H1 (cell line): ENCODE measurements at regions not wholly inside any gene's neighbourhood (a gene's known extent, or its start where the extent isn't known, plus 50 kb on each side); places are given as distances from the start of the nearest gene placed in this dataset.

ENCODE experiments used
- CTCF ChIA-PET: fragments of 300-600 bp; sonication (Branson Sonifier 250); formaldehyde crosslinking; loops from one replicate; lab custom pipeline; 2021; ENCODE audit not compliant: partially characterized antibody; lab: Charles Lee
- POLR2A ChIA-PET: fragments of 300-600 bp; sonication (Branson Sonifier 250); formaldehyde crosslinking; loops from one replicate; lab custom pipeline; 2021; ENCODE audit warnings: inconsistent platforms; ENCODE audit not compliant: partially characterized antibody; lab: Charles Lee
- DNase-seq, 2 experiments: peaks; one replicate each; pipeline versions ENCODE4 v3.0.0 to v3.0.0-alpha.2; 2010 to 2022; ENCODE audit warnings: low spot score in 2 of 2, low read depth in 1 of 2, mixed read lengths in 1 of 2
- FAIRE-seq: peaks from 2 replicates; lab custom pipeline; 2011; peaks lifted over from hg19 to GRCh38; lab: Jason Lieb, UNC
- H2AFZ ChIP-seq: 2 replicates; pipeline ENCODE4 v1.8.1; 2012; ENCODE audit warnings: low read length, inconsistent platforms
- H2AK5ac ChIP-seq: 2 replicates; pipeline ENCODE4 v1.6.1; 2013; ENCODE audit warnings: low read depth, low read length
- H2BK120ac ChIP-seq: replicated peaks from 2 replicates; pipeline ENCODE3; 2013; ENCODE audit warnings: low read depth, low read length, inconsistent platforms
- H2BK12ac ChIP-seq: 2 replicates; pipeline ENCODE4 v1.6.1; 2013; ENCODE audit warnings: low read depth, low read length
- H2BK15ac ChIP-seq: 2 replicates; pipeline ENCODE4 v1.6.1; 2013; ENCODE audit warnings: low read length
- H2BK20ac ChIP-seq: 2 replicates; pipeline ENCODE4 v1.6.1; 2013; ENCODE audit warnings: low read length
- H2BK5ac ChIP-seq: 2 replicates; pipeline ENCODE4 v1.6.1; 2013; ENCODE audit warnings: low read depth, low read length
- H3K14ac ChIP-seq: 2 replicates; pipeline ENCODE4 v1.6.1; 2013; ENCODE audit warnings: inconsistent platforms; ENCODE audit not compliant: insufficient read length
- H3K18ac ChIP-seq: 2 replicates; pipeline ENCODE4 v1.6.1; 2013; ENCODE audit warnings: low read length; ENCODE audit errors: extremely low read depth
- H3K23ac ChIP-seq: 2 replicates; pipeline ENCODE4 v1.6.1; 2013; ENCODE audit warnings: inconsistent platforms; ENCODE audit not compliant: insufficient read length
- H3K23me2 ChIP-seq: 2 replicates; pipeline ENCODE4 v1.6.1; 2013; ENCODE audit warnings: low read depth, low read length
- H3K27ac ChIP-seq: 2 replicates; pipeline ENCODE4 v1.6.1; 2011; ENCODE audit warnings: low read depth, low read length, inconsistent platforms
- H3K27me3 ChIP-seq, 4 experiments: replicated peaks in 1 of 4; 1 replicate in 1 of 4; 2 replicates in 3 of 4; pipeline versions ENCODE4 v1.6.1 to v1.8.1; 2011 to 2013; ENCODE audit warnings: low read length in 3 of 4, mild to moderate bottlenecking in 3 of 4, inconsistent platforms in 2 of 4, mixed read lengths in 2 of 4, moderate library complexity in 1 of 4; ENCODE audit not compliant: control insufficient read depth in 3 of 4, insufficient read depth in 3 of 4; ENCODE audit errors: extremely low read depth in 1 of 4
- H3K36me3 ChIP-seq, 4 experiments: 2 replicates each; pipeline versions ENCODE4 v1.6.1 to v1.8.1; 2011 to 2013; ENCODE audit warnings: mild to moderate bottlenecking in 4 of 4, low read length in 3 of 4, moderate library complexity in 2 of 4, control low read depth in 1 of 4, inconsistent platforms in 1 of 4; ENCODE audit not compliant: insufficient read depth in 4 of 4, control insufficient read depth in 2 of 4
- H3K4ac ChIP-seq: replicated peaks from 2 replicates; pipeline ENCODE3; 2013; ENCODE audit warnings: low read length, low read depth, mixed read lengths, inconsistent platforms; ENCODE audit not compliant: insufficient read length
- H3K4me1 ChIP-seq, 4 experiments: replicated peaks in 1 of 4; 1 replicate in 1 of 4; 2 replicates in 3 of 4; pipeline versions ENCODE4 v1.6.1 to v1.8.1; 2011 to 2013; ENCODE audit warnings: low read length in 3 of 4, inconsistent platforms in 2 of 4, mixed read lengths in 1 of 4; ENCODE audit not compliant: insufficient read depth in 4 of 4, control insufficient read depth in 3 of 4
- H3K4me2 ChIP-seq, 2 experiments: 2 replicates each; pipeline versions ENCODE4 v1.6.1 to v1.8.1; 2011 to 2013; ENCODE audit warnings: low read depth in 2 of 2, low read length in 2 of 2, control low read depth in 1 of 2, inconsistent platforms in 1 of 2, mild to moderate bottlenecking in 1 of 2; ENCODE audit not compliant: insufficient read depth in 1 of 2
- H3K4me3 ChIP-seq, 4 experiments: fragments of 200-600, 300-600 bp in 1 of 4; sonication (generic), shearing (Covaris generic), sonication (Bioruptor Twin) in 1 of 4; 2 replicates each; pipeline versions ENCODE4 v1.5.1 to v1.8.1; 2011 to 2016; ENCODE audit warnings: low read length in 4 of 4, low read depth in 3 of 4, control low read depth in 2 of 4, inconsistent platforms in 2 of 4, mild to moderate bottlenecking in 2 of 4, mixed read lengths in 1 of 4, moderate library complexity in 1 of 4; ENCODE audit not compliant: insufficient read depth in 2 of 4; ENCODE audit errors: extremely low read depth in 1 of 4
- H3K56ac ChIP-seq: replicated peaks from 2 replicates; pipeline ENCODE3; 2013; ENCODE audit warnings: low read depth, mild to moderate bottlenecking, mixed read lengths, low read length, inconsistent platforms; ENCODE audit not compliant: insufficient read length
- H3K79me1 ChIP-seq: 2 replicates; pipeline ENCODE4 v1.6.1; 2013; ENCODE audit warnings: low read depth, low read length, control low read depth
- H3K79me2 ChIP-seq, 2 experiments: 2 replicates each; pipeline versions ENCODE4 v1.6.1 to v1.8.1; 2012 to 2013; ENCODE audit warnings: low read length in 2 of 2, mild to moderate bottlenecking in 2 of 2, inconsistent platforms in 1 of 2; ENCODE audit not compliant: insufficient read depth in 2 of 2, control insufficient read depth in 1 of 2
- H3K9ac ChIP-seq, 4 experiments: replicated peaks in 1 of 4; 1 replicate in 1 of 4; 2 replicates in 3 of 4; pipeline versions ENCODE4 v1.6.1 to v1.8.1; 2011 to 2013; ENCODE audit warnings: low read depth in 3 of 4, low read length in 3 of 4, control low read depth in 2 of 4, mild to moderate bottlenecking in 2 of 4, moderate library complexity in 2 of 4, inconsistent platforms in 1 of 4; ENCODE audit errors: extremely low read depth in 1 of 4
- H3K9me3 ChIP-seq, 2 experiments: 2 replicates each; pipeline versions ENCODE4 v1.6.1 to v1.8.1; 2012 to 2013; ENCODE audit warnings: mild to moderate bottlenecking in 2 of 2, moderate library complexity in 2 of 2, control low read depth in 1 of 2, inconsistent platforms in 1 of 2, low read depth in 1 of 2, low read length in 1 of 2, mixed read lengths in 1 of 2; ENCODE audit not compliant: insufficient read depth in 2 of 2
- H4K20me1 ChIP-seq, 2 experiments: replicated peaks in 1 of 2; 2 replicates each; pipeline versions ENCODE3 to v1.8.1; 2011 to 2013; ENCODE audit warnings: inconsistent platforms in 2 of 2, low read length in 2 of 2, mild to moderate bottlenecking in 1 of 2; ENCODE audit not compliant: insufficient read depth in 2 of 2, control insufficient read depth in 1 of 2
- H4K5ac ChIP-seq: 2 replicates; pipeline ENCODE4 v1.6.1; 2013; ENCODE audit warnings: low read length, low read depth, mixed read lengths, inconsistent platforms; ENCODE audit not compliant: insufficient read length
- H4K8ac ChIP-seq: 2 replicates; pipeline ENCODE4 v1.8.0; 2013; ENCODE audit warnings: mild to moderate bottlenecking, moderate library complexity, low read length, inconsistent platforms; ENCODE audit not compliant: insufficient read depth; ENCODE audit errors: extremely low read depth
- H4K91ac ChIP-seq: replicated peaks from 2 replicates; pipeline ENCODE3; 2013; ENCODE audit warnings: low read length, mixed read lengths, inconsistent platforms; ENCODE audit not compliant: insufficient read length
- CBX5 ChIP-seq: fragments of 300-800, 300-1000 bp; sonication (generic); IDR thresholded peaks from 2 replicates; pipeline ENCODE4 v1.7.1; 2016; ENCODE audit warnings: antibody characterized with exemption, low read length, low read depth
- CHD2 ChIP-seq: IDR thresholded peaks from 2 replicates; pipeline ENCODE4 v1.6.1; 2012; ENCODE audit warnings: low read length, improper control_type of control experiment
- CREB1 ChIP-seq: IDR thresholded peaks from 2 replicates; pipeline ENCODE4 v1.6.1; 2012; ENCODE audit warnings: inconsistent platforms
- EP300 ChIP-seq, 2 experiments: IDR thresholded peaks; 1 replicate in 1 of 2; 2 replicates in 1 of 2; pipeline ENCODE4 v1.6.1; 2011 to 2012; ENCODE audit warnings: low read depth in 2 of 2, low read length in 2 of 2, mild to moderate bottlenecking in 2 of 2, borderline replicate concordance in 1 of 2, inconsistent platforms in 1 of 2, moderate library complexity in 1 of 2
- GABPA ChIP-seq: IDR thresholded peaks from 2 replicates; pipeline ENCODE4 v1.6.1; 2011; ENCODE audit warnings: mild to moderate bottlenecking, low read length, moderate library complexity, borderline replicate concordance; ENCODE audit not compliant: insufficient read depth
- KDM1A ChIP-seq: fragments of 200-600, 300-600 bp; sonication (generic); IDR thresholded peaks from 2 replicates; pipeline ENCODE4 v1.7.1; 2016; ENCODE audit warnings: mild to moderate bottlenecking, low read length, borderline replicate concordance
- KDM4A ChIP-seq: IDR thresholded peaks from one replicate; pipeline ENCODE4 v1.7.1; 2012; ENCODE audit warnings: low read depth, mild to moderate bottlenecking, moderate library complexity, low read length, inconsistent platforms; ENCODE audit not compliant: severe bottlenecking
- MAX ChIP-seq: IDR thresholded peaks from 2 replicates; pipeline ENCODE4 v1.6.1; 2012; ENCODE audit warnings: inconsistent platforms
- NANOG ChIP-seq: IDR thresholded peaks from 2 replicates; pipeline ENCODE4 v1.6.1; 2011; ENCODE audit warnings: low read length, low read depth, mild to moderate bottlenecking, inconsistent platforms; ENCODE audit not compliant: insufficient read depth, poor library complexity, severe bottlenecking
- POU5F1 ChIP-seq: IDR thresholded peaks from 2 replicates; pipeline ENCODE4 v1.6.1; 2011; ENCODE audit warnings: low read depth, mild to moderate bottlenecking, low read length, moderate library complexity
- RNF2 ChIP-seq: fragments of 200-900, 300-1000 bp; sonication (generic); IDR thresholded peaks from 2 replicates; pipeline ENCODE4 v1.7.1; 2016; ENCODE audit warnings: borderline replicate concordance, low read depth, mild to moderate bottlenecking, antibody characterized with exemption, low read length; ENCODE audit not compliant: poor library complexity, severe bottlenecking; ENCODE audit errors: missing control alignments
- SP1 ChIP-seq: IDR thresholded peaks from 2 replicates; pipeline ENCODE4 v1.6.1; 2011; ENCODE audit warnings: low read depth, low read length
- SRF ChIP-seq: IDR thresholded peaks from 2 replicates; pipeline ENCODE4 v1.6.1; 2011; ENCODE audit warnings: mild to moderate bottlenecking, low read depth, low read length, moderate library complexity
- TBP ChIP-seq: IDR thresholded peaks from 2 replicates; pipeline ENCODE4 v1.6.1; 2011; ENCODE audit warnings: low read depth, low read length, improper control_type of control experiment
- ZNF274 ChIP-seq: IDR thresholded peaks from 2 replicates; pipeline ENCODE4 v1.7.0; 2012; ENCODE audit warnings: low read length, borderline replicate concordance; ENCODE audit errors: extremely low read depth
- WGBS, 2 experiments: shearing (Covaris generic) in 1 of 2; methylation state at CpG; one replicate each; pipeline versions ENCODE4 v1.1.6 to v1.1.7; 2013 to 2015; ENCODE audit warnings: low lambda C conversion rate in 2 of 2, mixed read lengths in 2 of 2, inconsistent platforms in 1 of 2, low coverage in 1 of 2, missing lambda C conversion rate in 1 of 2; ENCODE audit not compliant: insufficient replicate concordance in 2 of 2, insufficient coverage in 1 of 2, insufficient read length in 1 of 2; ENCODE audit errors: extremely low coverage in 1 of 2, missing lambda C conversion rate in 1 of 2; 5-methylcytosine and 5-hydroxymethylcytosine counted together

DNA sequence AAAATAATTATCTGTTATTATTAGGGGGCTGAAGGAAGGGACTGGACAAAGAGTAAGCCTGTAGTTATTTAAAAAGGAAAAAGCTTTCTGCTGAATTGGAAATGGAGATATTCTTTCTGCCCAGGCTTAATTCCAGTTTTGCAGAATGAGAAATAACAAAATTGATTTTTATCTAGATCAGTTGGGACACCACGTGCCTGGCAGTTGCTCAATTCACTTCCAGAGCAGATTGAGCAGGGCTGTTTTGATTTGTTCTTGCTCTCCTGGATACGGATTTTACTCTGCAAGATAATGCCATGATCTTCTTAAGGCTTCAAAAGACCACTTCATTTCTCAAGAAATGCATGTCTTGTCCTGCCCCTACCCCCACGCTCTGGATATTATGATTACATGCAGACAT lies 524.3 kb downstream of the TCERG1L start:
- no peak overlapping the region for H2BK12ac ChIP-seq
- FAIRE-seq: no peak
- H2BK15ac ChIP-seq: no peak overlapping the region
- H4K20me1 ChIP-seq: peaks cover 0 to 14% of the 10 kb centered on the region in 2 experiments
- no peaks in the 10 kb centered on the region for H3K4me1 ChIP-seq
- no peak overlapping the region for H4K8ac ChIP-seq
- no peaks in the 10 kb centered on the region for H3K79me1 ChIP-seq
- H3K14ac ChIP-seq: no peak overlapping the region
- H3K27me3 ChIP-seq: no peaks in the 10 kb centered on the region
- no peak overlapping the region for H3K4ac ChIP-seq
- no peak overlapping the region for H3K4me3 ChIP-seq
- H3K23me2 ChIP-seq: peaks cover 19% of the 10 kb centered on the region; the same call in 1 of the 2 replicates
- H3K4me2 ChIP-seq: no peak overlapping the region
- no peaks in the 10 kb centered on the region for H3K36me3 ChIP-seq
- DNase-seq: no peak
- WGBS, 2 experiments: 92% methylated on average over 3 of the region's 3 CpGs; no CpG with 5 or more reads in 1 of the 2 experiments
- CTCF ChIA-PET: no interaction called here
- no peak overlapping the region for H4K91ac ChIP-seq
- H2AFZ ChIP-seq: no peak overlapping the region
- H4K5ac ChIP-seq: no peak overlapping the region
- POLR2A ChIA-PET: no interaction called here
- peaks cover 7 to 11% of the 10 kb centered on the region in 2 experiments; a peak in 3 of 4 replicates for H3K9me3 ChIP-seq
- H2BK120ac ChIP-seq: no peak overlapping the region
- no peak overlapping the region for H3K23ac ChIP-seq
- H3K56ac ChIP-seq: no peak overlapping the region
- H2BK20ac ChIP-seq: no peak overlapping the region
- H2BK5ac ChIP-seq: no peak overlapping the region
- H2AK5ac ChIP-seq: no peak overlapping the region
- no peak overlapping the region for H3K27ac ChIP-seq
- H3K79me2 ChIP-seq: no peaks in the 10 kb centered on the region
- H3K9ac ChIP-seq: no peak overlapping the region
- no peak overlapping the region for H3K18ac ChIP-seq
- TF ChIP-seq KDM4A (no peak), KDM1A (no peak), RNF2 (no peak), GABPA (no peak), POU5F1 (no peak), SP1 (no peak), CHD2 (no peak), ZNF274 (no peak), MAX (no peak), TBP (no peak), CBX5 (no peak), SRF (no peak), NANOG (no peak), EP300 (IDR thresholded peaks at IDR 0.05; ENCODE audit: borderline replicate concordance in 1 of 2, low read depth in 2 of 2, low read length in 2 of 2) (no peak), CREB1 (no peak)
